K562 (cell line): ENCODE measurements at regions not wholly inside any gene's neighbourhood (a gene's known extent, or its start where the extent isn't known, plus 50 kb on each side); places are given as distances from the start of the nearest gene placed in this dataset.

ENCODE experiments used
- ATAC-seq: fragments of 200-7000 bp; cut with Tn5 transposase; 3 replicates; pipeline ENCODE4 v1.9.1; 2020; ENCODE audit warnings: moderate library complexity
- BruUV-seq: library from RNA; stranded (reverse); fragments of 400-500 nt; replicated peaks from 2 replicates; lab custom pipeline; 2021; lab: Mats Ljungman, UMichigan
- CTCF ChIA-PET: fragments of 300-600 bp; formaldehyde crosslinking; extraction: SDS; loops from one replicate; lab custom pipeline; 2021; ENCODE audit warnings: low intra/inter-chr PET ratio; lab: Yijun Ruan, JAX
- POLR2A ChIA-PET: fragments of 300-600, 350-650 bp; sonication (Branson Sonifier 250); formaldehyde crosslinking; extraction: SDS; loops from one replicate; lab custom pipeline; 2021; ENCODE audit warnings: antibody characterized with exemption, inconsistent platforms; lab: Yijun Ruan, JAX
- DNase-seq, 4 experiments: peaks; one replicate each; pipeline versions ENCODE4 v3.0.0 to v3.0.0-alpha.2; 2011 to 2018; ENCODE audit warnings: low spot score in 3 of 4, mixed read lengths in 3 of 4; ENCODE audit errors: extremely low read depth in 1 of 4
- FAIRE-seq: peaks from 2 replicates; lab custom pipeline; 2011; peaks lifted over from hg19 to GRCh38; lab: Jason Lieb, UNC
- H2AFZ ChIP-seq: 2 replicates; pipeline ENCODE4 v1.6.0; 2011; ENCODE audit warnings: low read depth, low read length, control low read depth, inconsistent platforms
- H3K27ac ChIP-seq: fragments of 200-600 bp; 3 replicates; pipeline ENCODE4 v1.8.0; 2011; ENCODE audit warnings: low read depth, mild to moderate bottlenecking, control low read depth, inconsistent platforms, low read length, moderate library complexity, mixed read lengths; ENCODE audit errors: extremely low read depth
- H3K27me3 ChIP-seq, 2 experiments: fragments of 300-600 bp in 1 of 2; 2 replicates in 1 of 2; 3 replicates in 1 of 2; pipeline versions ENCODE4 v1.6.0 to v1.8.0; 2011; ENCODE audit warnings: inconsistent platforms in 2 of 2, low read length in 2 of 2, mild to moderate bottlenecking in 1 of 2, mixed read lengths in 1 of 2, moderate library complexity in 1 of 2; ENCODE audit not compliant: control insufficient read depth in 2 of 2, insufficient read depth in 2 of 2
- H3K36me3 ChIP-seq: fragments of 300-600 bp; 3 replicates; pipeline ENCODE4 v1.8.0; 2011; ENCODE audit warnings: mild to moderate bottlenecking, low read length, inconsistent platforms; ENCODE audit not compliant: control insufficient read depth, insufficient read depth
- H3K4me1 ChIP-seq, 2 experiments: fragments of 200-600 bp in 1 of 2; replicated peaks in 1 of 2; 2 replicates in 1 of 2; 3 replicates in 1 of 2; pipeline versions ENCODE4 v1.5.1 to v1.8.0; 2011; ENCODE audit warnings: inconsistent platforms in 2 of 2, low read length in 2 of 2, mild to moderate bottlenecking in 1 of 2, mixed read lengths in 1 of 2, moderate library complexity in 1 of 2; ENCODE audit not compliant: control insufficient read depth in 2 of 2, insufficient read depth in 2 of 2
- H3K4me2 ChIP-seq: 2 replicates; pipeline ENCODE4 v1.6.1; 2011; ENCODE audit warnings: low read length, control low read depth, inconsistent platforms, mixed read lengths; ENCODE audit not compliant: insufficient read depth
- H3K4me3 ChIP-seq: fragments of 200-600 bp; sonication (generic), shearing (Covaris generic); 2 replicates; pipeline ENCODE4 v1.5.1; 2016; ENCODE audit warnings: control low read depth, inconsistent platforms
- H3K79me2 ChIP-seq: fragments of 200-600 bp; 3 replicates; pipeline ENCODE4 v1.8.0; 2011; ENCODE audit warnings: low read length, inconsistent platforms; ENCODE audit not compliant: control insufficient read depth, insufficient read depth
- H3K9ac ChIP-seq, 2 experiments: 2 replicates each; pipeline versions ENCODE4 v1.6.0 to v1.6.1; 2011; ENCODE audit warnings: low read depth in 2 of 2, low read length in 2 of 2, control low read depth in 1 of 2, inconsistent platforms in 1 of 2, mild to moderate bottlenecking in 1 of 2, mixed read lengths in 1 of 2; ENCODE audit not compliant: insufficient read depth in 1 of 2
- H3K9me1 ChIP-seq: one replicate; pipeline ENCODE4 v1.6.0; 2011; ENCODE audit warnings: inconsistent platforms, mild to moderate bottlenecking, low read length, moderate library complexity; ENCODE audit not compliant: control insufficient read depth, insufficient read depth
- H3K9me3 ChIP-seq: replicated peaks from 2 replicates; pipeline ENCODE4 v1.5.1; 2011; ENCODE audit warnings: low read depth, low read length, inconsistent platforms; ENCODE audit not compliant: control insufficient read depth, insufficient read depth
- H4K20me1 ChIP-seq: replicated peaks from 2 replicates; pipeline ENCODE4 v1.6.1; 2011; ENCODE audit warnings: low read length, inconsistent platforms, mixed read lengths; ENCODE audit not compliant: control insufficient read depth, insufficient read depth
- ATF1 ChIP-seq, 2 experiments: fragments of 450-650 bp in 1 of 2; IDR thresholded peaks; 2 replicates each; pipeline ENCODE4 v1.6.1; 2016; ENCODE audit warnings: missing compliant biosample characterization in 1 of 2, missing genetic modification characterization in 1 of 2
- CC2D1A ChIP-seq: fragments of 450-650 bp; IDR thresholded peaks from 2 replicates; pipeline ENCODE4 v1.6.1; 2017; ENCODE audit warnings: mild to moderate bottlenecking
- CREM ChIP-seq: IDR thresholded peaks from 2 replicates; pipeline ENCODE4 v1.6.1; 2014; ENCODE audit warnings: antibody characterized with exemption, low read depth
- DEAF1 ChIP-seq: fragments of 450-650 bp; formaldehyde crosslinking; IDR thresholded peaks from 2 replicates; pipeline ENCODE4 v1.4.0; 2020; ENCODE audit warnings: mild to moderate bottlenecking, moderate library complexity
- DNMT1 ChIP-seq: fragments of 450-650 bp; IDR thresholded peaks from 2 replicates; pipeline ENCODE4 v1.6.1; 2016; ENCODE audit warnings: antibody characterized with exemption, mild to moderate bottlenecking
- E2F4 ChIP-seq: sonication (generic); formaldehyde crosslinking; IDR thresholded peaks from 2 replicates; pipeline ENCODE4 v1.8.0; 2022; ENCODE audit warnings: mild to moderate bottlenecking, low read depth, missing genetic modification reagents
- KDM5B ChIP-seq: fragments of 200-600 bp; sonication (generic); IDR thresholded peaks from 2 replicates; pipeline ENCODE4 v1.6.1; 2012; ENCODE audit warnings: low read depth, mild to moderate bottlenecking, moderate library complexity, low read length, control low read depth, inconsistent platforms; ENCODE audit not compliant: insufficient replicate concordance
- LCOR ChIP-seq: sonication (generic); formaldehyde crosslinking; IDR thresholded peaks from 2 replicates; pipeline ENCODE4 v1.8.0; 2022; ENCODE audit warnings: mild to moderate bottlenecking, missing genetic modification reagents
- MAFK ChIP-seq: IDR thresholded peaks from 2 replicates; pipeline ENCODE4 v1.6.1; 2011; ENCODE audit warnings: low read length, improper control_type of control experiment
- MCM3 ChIP-seq: fragments of 450-650 bp; IDR thresholded peaks from 2 replicates; pipeline ENCODE4 v1.6.1; 2016
- MTA1 ChIP-seq: fragments of 450-650 bp; IDR thresholded peaks from 2 replicates; pipeline ENCODE4 v1.6.1; 2017; ENCODE audit warnings: borderline replicate concordance
- NBN ChIP-seq: fragments of 450-650 bp; IDR thresholded peaks from 2 replicates; pipeline ENCODE4 v1.6.1; 2016; ENCODE audit warnings: low read depth, mild to moderate bottlenecking
- NCOA6 ChIP-seq: fragments of 450-650 bp; IDR thresholded peaks from 2 replicates; pipeline ENCODE4 v1.6.1; 2017; ENCODE audit warnings: mild to moderate bottlenecking
- NR2F6 ChIP-seq: fragments of 450-650 bp; formaldehyde crosslinking; IDR thresholded peaks from 2 replicates; pipeline ENCODE4 v1.4.0; 2020; ENCODE audit warnings: mild to moderate bottlenecking
- SLC30A9 ChIP-seq: fragments of 250-450 bp; sonication (Bioruptor Pico); IDR thresholded peaks from 2 replicates; pipeline ENCODE4 v1.8.0; 2022; ENCODE audit warnings: mild to moderate bottlenecking, moderate library complexity
- STAT5B ChIP-seq: fragments of 250-450 bp; sonication (Bioruptor Pico); IDR thresholded peaks from 2 replicates; pipeline ENCODE4 v1.8.0; 2021; ENCODE audit warnings: mild to moderate bottlenecking, inconsistent platforms
- ZNF140 ChIP-seq: fragments of 250-450 bp; sonication (Bioruptor Pico); IDR thresholded peaks from 2 replicates; pipeline ENCODE4 v1.8.0; 2021; ENCODE audit warnings: moderate library complexity, mild to moderate bottlenecking, inconsistent platforms
- ZNF511 ChIP-seq: sonication (generic); formaldehyde crosslinking; IDR thresholded peaks from 2 replicates; pipeline ENCODE4 v1.8.0; 2022; ENCODE audit warnings: mild to moderate bottlenecking, missing genetic modification reagents
- WGBS: fragments of 100-300 bp; shearing (Covaris generic); methylation state at CpG from one replicate; pipeline ENCODE4 v1.1.6; 2016; ENCODE audit warnings: low coverage, mixed read lengths; ENCODE audit not compliant: insufficient coverage; ENCODE audit errors: missing lambda C conversion rate; 5-methylcytosine and 5-hydroxymethylcytosine counted together
- in situ Hi-C: fragments of 300-500 bp; cut with MboI; formaldehyde crosslinking; loops from 4 replicates; pipeline ENCODE4 v1.15.0; 2018; ENCODE audit warnings: inconsistent platforms, mixed read lengths
- intact Hi-C: fragments of 100-400 bp; cut with micrococcal nuclease; formaldehyde crosslinking; loops from 2 replicates; pipeline ENCODE4 v1.14.2; 2022

GRCh38 chrX:116236666-116237065, 66.1 kb downstream of the AGTR2 start (continued):
- TF ChIP-seq MCM3, result no peak
- TF ChIP-seq E2F4 (CRISPR knock-in tag), result no peak
- no peak for TF ChIP-seq CREM
- no peak for TF ChIP-seq LCOR
- no peak for TF ChIP-seq MAFK
- TF ChIP-seq NR2F6, result no peak
- no peak for TF ChIP-seq DNMT1
- no peak for TF ChIP-seq DEAF1 (CRISPR knock-in tag)
- no peak for TF ChIP-seq ZNF140 (CRISPR knock-in tag)

GRCh38 chrX:116238093-116238492, 67.5 kb downstream of the AGTR2 start:
- POLR2A ChIA-PET, result no interaction called here
- CTCF ChIA-PET, result no interaction called here
- H4K20me1 ChIP-seq, result no peaks in the 10 kb centered on the region
- no peaks in the 10 kb centered on the region for H3K9me1 ChIP-seq
- no TSS peak for BruUV-seq
- no peak for DNase-seq
- intact Hi-C loops (no loop called here), in situ Hi-C loops (no loop called here)
- WGBS, result 10% methylated on average over 1 of the region's 1 CpG
- no peak overlapping the region for H3K4me3 ChIP-seq
- H3K27me3 ChIP-seq, result no peaks in the 10 kb centered on the region
- H3K79me2 ChIP-seq, result no peaks in the 10 kb centered on the region
- no peak for FAIRE-seq
- no peak for ATAC-seq
- H3K4me1 ChIP-seq, result no peaks in the 10 kb centered on the region
- H3K4me2 ChIP-seq, result no peak overlapping the region
- H3K27ac ChIP-seq, result no peak overlapping the region
- TF ChIP-seq CC2D1A (no peak), SLC30A9 (CRISPR knock-in tag) (no peak), KDM5B (no peak), ZNF511 (no peak), STAT5B (CRISPR knock-in tag) (no peak), MTA1 (no peak), ATF1 (CRISPR knock-in tag; IDR thresholded peaks at IDR 0.05) (no peak), ATF1 (tag; IDR thresholded peaks at IDR 0.05) (no peak), NCOA6 (no peak), NBN (no peak)
- TF ChIP-seq, all 486 proteins: peak for 0
- no peaks in the 10 kb centered on the region for H3K9me3 ChIP-seq
- no peak overlapping the region for H2AFZ ChIP-seq
- H3K9ac ChIP-seq, result no peak overlapping the region
- no peaks in the 10 kb centered on the region for H3K36me3 ChIP-seq
